CD14-positive monocyte (primary cell): ENCODE measurements at regions not wholly inside any gene's neighbourhood (a gene's known extent, or its start where the extent isn't known, plus 50 kb on each side); places are given as distances from the start of the nearest gene placed in this dataset.

Experiments
- DNase-seq, 3 donors: peaks; one replicate each; pipeline ENCODE4 v3.0.0-alpha.2; 2011 to 2022
- H2AFZ ChIP-seq: 2 replicates; pipeline ENCODE4 v1.6.0; 2012; ENCODE audit warnings: mild to moderate bottlenecking, low read depth, low read length, inconsistent platforms; ENCODE audit not compliant: insufficient read depth, poor library complexity, severe bottlenecking
- H3K27ac ChIP-seq, 2 donors: 1 replicate in 1 of 2; 2 replicates in 1 of 2; pipeline ENCODE4 v1.5.1; 2012 to 2013; ENCODE audit warnings: low read length in 2 of 2, control low read depth in 1 of 2, inconsistent platforms in 1 of 2, low read depth in 1 of 2, mild to moderate bottlenecking in 1 of 2
- H3K27me3 ChIP-seq, 2 donors: one replicate each; pipeline versions ENCODE4 v1.6.0 to v1.6.1; 2011 to 2013; ENCODE audit warnings: low read length in 2 of 2; ENCODE audit not compliant: control insufficient read depth in 2 of 2, insufficient read depth in 2 of 2
- H3K36me3 ChIP-seq, 2 donors: replicated peaks in 1 of 2; 1 replicate in 1 of 2; 2 replicates in 1 of 2; pipeline versions ENCODE4 v1.5.1 to v1.6.1; 2012 to 2013; ENCODE audit warnings: low read length in 2 of 2, control low read depth in 1 of 2, inconsistent platforms in 1 of 2, mild to moderate bottlenecking in 1 of 2; ENCODE audit not compliant: insufficient read depth in 2 of 2, control insufficient read depth in 1 of 2
- H3K4me1 ChIP-seq, 2 donors: 1 replicate in 1 of 2; 2 replicates in 1 of 2; pipeline versions ENCODE4 v1.5.1 to v1.6.1; 2012 to 2013; ENCODE audit warnings: low read length in 2 of 2, control low read depth in 1 of 2, inconsistent platforms in 1 of 2, mild to moderate bottlenecking in 1 of 2, moderate library complexity in 1 of 2; ENCODE audit not compliant: insufficient read depth in 2 of 2, control insufficient read depth in 1 of 2
- H3K4me2 ChIP-seq: replicated peaks from 2 replicates; pipeline ENCODE3; 2012; ENCODE audit warnings: low read length, moderate library complexity, mild to moderate bottlenecking; ENCODE audit not compliant: poor library complexity, severe bottlenecking; ENCODE audit errors: extremely low read depth
- H3K4me3 ChIP-seq, 3 experiments: fragments of 200-600 bp in 1 of 3; sonication (generic) in 1 of 3; replicated peaks in 1 of 3; 1 replicate in 2 of 3; 2 replicates in 1 of 3; pipeline ENCODE4 v1.5.1; 2011 to 2013; ENCODE audit warnings: low read length in 3 of 3, mild to moderate bottlenecking in 3 of 3, control low read depth in 2 of 3, low read depth in 2 of 3, inconsistent platforms in 1 of 3, moderate library complexity in 1 of 3
- H3K79me2 ChIP-seq: 2 replicates; pipeline ENCODE4 v1.6.0; 2012; ENCODE audit warnings: mild to moderate bottlenecking, control low read depth, inconsistent platforms, low read length, moderate library complexity; ENCODE audit not compliant: insufficient read depth
- H3K9ac ChIP-seq: 2 replicates; pipeline ENCODE4 v1.6.0; 2017; ENCODE audit warnings: low read length, mild to moderate bottlenecking; ENCODE audit not compliant: insufficient read depth, poor library complexity, severe bottlenecking
- H3K9me3 ChIP-seq, 2 donors: replicated peaks in 1 of 2; 1 replicate in 1 of 2; 2 replicates in 1 of 2; pipeline versions ENCODE4 v1.5.1 to v1.6.1; 2012 to 2013; ENCODE audit warnings: low read length in 2 of 2, control low read depth in 1 of 2; ENCODE audit not compliant: control insufficient read depth in 1 of 2, insufficient read depth in 1 of 2
- H4K20me1 ChIP-seq: 2 replicates; pipeline ENCODE4 v1.6.0; 2012; ENCODE audit warnings: mild to moderate bottlenecking, low read length, control low read depth, moderate library complexity; ENCODE audit not compliant: insufficient read depth
- H3K27ac Mint-ChIP-seq, 7 donors: one replicate each; pipeline ENCODE4 v1.8.0; 2020; ENCODE audit warnings: mild to moderate bottlenecking in 7 of 7, mixed read lengths in 7 of 7, moderate library complexity in 6 of 7, inconsistent platforms in 2 of 7
- H3K27me3 Mint-ChIP-seq, 3 donors: one replicate each; pipeline ENCODE4 v1.8.0; 2021 to 2022; ENCODE audit warnings: low read depth in 3 of 3, mild to moderate bottlenecking in 3 of 3, mixed read lengths in 3 of 3, moderate library complexity in 3 of 3, inconsistent platforms in 1 of 3
- H3K36me3 Mint-ChIP-seq, 2 donors: one replicate each; pipeline ENCODE4 v1.8.0; 2020; ENCODE audit warnings: mixed read lengths in 2 of 2, inconsistent platforms in 1 of 2, mild to moderate bottlenecking in 1 of 2
- H3K4me1 Mint-ChIP-seq: one replicate; pipeline ENCODE4 v1.8.0; 2020; ENCODE audit warnings: mild to moderate bottlenecking, mixed read lengths
- H3K4me3 Mint-ChIP-seq, 2 donors: one replicate each; pipeline ENCODE4 v1.8.0; 2020; ENCODE audit warnings: mild to moderate bottlenecking in 2 of 2, mixed read lengths in 2 of 2, moderate library complexity in 1 of 2
- H3K9me3 Mint-ChIP-seq, 7 donors: one replicate each; pipeline ENCODE4 v1.8.0; 2020 to 2022; ENCODE audit warnings: mixed read lengths in 7 of 7, mild to moderate bottlenecking in 6 of 7, moderate library complexity in 6 of 7, inconsistent platforms in 2 of 7
- CTCF ChIP-seq: fragments of 200-600 bp; IDR thresholded peaks from one replicate; pipeline ENCODE4 v1.8.0; 2022; ENCODE audit warnings: antibody characterized with exemption, mild to moderate bottlenecking
- WGBS: methylation state at CpG from one replicate; pipeline ENCODE4 v1.1.5; 2013; ENCODE audit warnings: missing lambda C conversion rate; ENCODE audit not compliant: insufficient coverage; 5-methylcytosine and 5-hydroxymethylcytosine counted together
- intact Hi-C, 2 donors: fragments of 100-400 bp; cut with micrococcal nuclease; formaldehyde crosslinking; loops; one replicate each; pipeline versions ENCODE4 v1.15.0 to v1.15.1; 2023

- DNase-seq: no peak
- peaks cover 0 to 4% of the 10 kb centered on the region in 2 donors for H3K9me3 ChIP-seq
- no peaks in the 10 kb centered on the region for H3K4me1 Mint-ChIP-seq
- TF ChIP-seq CTCF: no peak
- H3K27me3 ChIP-seq: no peaks in the 10 kb centered on the region
- no peak overlapping the region for H2AFZ ChIP-seq
- H3K27ac ChIP-seq: no peak overlapping the region
- intact Hi-C loops: no loop called here
- no peaks in the 10 kb centered on the region for H3K27me3 Mint-ChIP-seq
- H3K79me2 ChIP-seq: no peaks in the 10 kb centered on the region
- no peak overlapping the region for H3K9ac ChIP-seq
- H4K20me1 ChIP-seq: no peaks in the 10 kb centered on the region
- no peak overlapping the region for H3K4me3 Mint-ChIP-seq
- H3K4me2 ChIP-seq: no peak overlapping the region
- H3K9me3 Mint-ChIP-seq: peaks cover 0 to 3% (median 0%) of the 10 kb centered on the region in 7 donors
- no peak overlapping the region for H3K27ac Mint-ChIP-seq
- H3K4me1 ChIP-seq: no peaks in the 10 kb centered on the region
- no peak overlapping the region for H3K4me3 ChIP-seq
- no peaks in the 10 kb centered on the region for H3K36me3 ChIP-seq
- H3K36me3 Mint-ChIP-seq: no peaks in the 10 kb centered on the region
- WGBS: no CpG with 5 or more reads among the region's 3 CpGs
Measured at GRCh38 chr13:85379433-85379832, 419.8 kb downstream of the SLITRK6 start.

GRCh38 chr13:85377783-85378182, 421.4 kb downstream of the SLITRK6 start:
- Mint-ChIP-seq H3K36me3 (no peaks in the 10 kb centered on the region), H3K27ac (no peak overlapping the region), H3K9me3 (peaks cover 0 to 4% (median 2%) of the 10 kb centered on the region in 7 donors), H3K27me3 (no peaks in the 10 kb centered on the region), H3K4me3 (no peak overlapping the region), H3K4me1 (no peaks in the 10 kb centered on the region)
- 40% methylated on average over 1 of the region's 2 CpGs for WGBS
- Histone ChIP-seq H3K9me3 (peaks cover 0 to 4% of the 10 kb centered on the region in 2 donors), H3K27me3 (no peaks in the 10 kb centered on the region), H3K4me1 (no peaks in the 10 kb centered on the region), H4K20me1 (no peaks in the 10 kb centered on the region), H3K4me2 (no peak overlapping the region), H2AFZ (no peak overlapping the region), H3K79me2 (no peaks in the 10 kb centered on the region), H3K27ac (no peak overlapping the region), H3K4me3 (no peak overlapping the region), H3K36me3 (no peaks in the 10 kb centered on the region), H3K9ac (no peak overlapping the region)
- no peak for DNase-seq
- no peak for TF ChIP-seq CTCF
- intact Hi-C loops: no loop called here
